ENCODE measurements at regions not wholly inside any gene's neighbourhood (a gene's known extent, or its start where the extent isn't known, plus 50 kb on each side); places are given as distances from the start of the nearest gene placed in this dataset.

GRCh38 chr20:63106108-63106764 is 99.5 kb upstream of the BHLHE23 start:
- FAIRE-seq: no peak
- Histone ChIP-seq H3K4me3 (no peak overlapping the region), H3K27me3 (no peaks in the 10 kb centered on the region), H3K9me3 (no peaks in the 10 kb centered on the region), H3K27ac (no peak overlapping the region), H3K36me3 (no peaks in the 10 kb centered on the region), H3K4me1 (no peaks in the 10 kb centered on the region)
- ATAC-seq: peak; percentile 63 to 89 (median 82)
- 32 to 41% methylated on average over 15 of the region's 15 CpGs for WGBS, 2 donors
- DNase-seq: peak in 5 of 6 donors; percentile 62 to 85 (median 79)
- intact Hi-C loops (cut with DNase I): no loop called here
- TF ChIP-seq, protein P1, sequence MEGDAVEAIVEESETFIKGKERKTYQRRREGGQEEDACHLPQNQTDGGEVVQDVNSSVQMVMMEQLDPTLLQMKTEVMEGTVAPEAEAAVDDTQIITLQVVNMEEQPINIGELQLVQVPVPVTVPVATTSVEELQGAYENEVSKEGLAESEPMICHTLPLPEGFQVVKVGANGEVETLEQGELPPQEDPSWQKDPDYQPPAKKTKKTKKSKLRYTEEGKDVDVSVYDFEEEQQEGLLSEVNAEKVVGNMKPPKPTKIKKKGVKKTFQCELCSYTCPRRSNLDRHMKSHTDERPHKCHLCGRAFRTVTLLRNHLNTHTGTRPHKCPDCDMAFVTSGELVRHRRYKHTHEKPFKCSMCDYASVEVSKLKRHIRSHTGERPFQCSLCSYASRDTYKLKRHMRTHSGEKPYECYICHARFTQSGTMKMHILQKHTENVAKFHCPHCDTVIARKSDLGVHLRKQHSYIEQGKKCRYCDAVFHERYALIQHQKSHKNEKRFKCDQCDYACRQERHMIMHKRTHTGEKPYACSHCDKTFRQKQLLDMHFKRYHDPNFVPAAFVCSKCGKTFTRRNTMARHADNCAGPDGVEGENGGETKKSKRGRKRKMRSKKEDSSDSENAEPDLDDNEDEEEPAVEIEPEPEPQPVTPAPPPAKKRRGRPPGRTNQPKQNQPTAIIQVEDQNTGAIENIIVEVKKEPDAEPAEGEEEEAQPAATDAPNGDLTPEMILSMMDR (IDR thresholded peaks at IDR 0.05): no peak

DNA sequence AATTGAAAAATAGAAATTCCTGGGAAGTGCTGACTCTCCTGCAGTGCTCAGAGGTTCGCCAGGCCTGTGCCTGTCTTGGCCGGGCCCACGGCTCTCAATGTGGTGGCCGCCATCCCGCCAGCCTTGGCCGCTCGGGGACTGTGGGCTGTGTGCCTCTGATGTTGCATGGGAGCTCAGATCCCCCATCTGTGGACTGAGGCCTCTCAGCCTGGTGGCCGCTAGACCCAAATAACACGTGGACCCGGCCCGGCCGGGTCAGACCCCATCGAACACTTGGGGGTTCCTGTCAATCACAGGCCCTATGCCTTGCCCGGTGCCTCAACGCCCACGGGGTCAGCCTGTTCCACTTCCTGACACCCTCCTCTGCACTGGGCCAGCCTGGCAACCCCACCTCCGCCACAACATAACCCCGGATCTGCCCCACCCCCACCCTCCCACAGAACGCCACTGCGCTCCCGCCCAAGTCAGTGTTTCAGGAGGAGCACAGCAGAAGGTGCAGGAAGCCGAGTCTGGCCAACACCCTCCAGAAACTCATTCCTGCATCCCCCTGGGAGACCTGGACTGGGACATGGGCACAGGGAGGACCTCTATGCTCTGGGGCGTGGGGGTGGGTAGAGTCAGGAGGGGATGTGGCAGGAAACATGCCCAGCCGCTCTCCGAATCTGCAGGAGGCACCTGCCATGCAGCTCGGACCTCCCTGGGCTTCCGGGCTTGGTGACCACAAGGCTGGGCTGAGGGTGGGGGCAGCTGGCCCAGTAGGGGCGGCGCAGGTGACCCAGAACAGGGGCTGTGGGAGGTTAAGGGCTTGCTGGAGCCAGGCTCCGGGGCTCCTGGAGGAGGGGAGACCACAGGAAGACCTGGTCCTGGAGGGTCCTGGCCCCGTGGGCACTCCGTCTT is 98.7 kb upstream of the BHLHE23 start:
- Histone ChIP-seq H3K4me3 (no peak overlapping the region), H3K4me1 (no peaks in the 10 kb centered on the region), H3K9me3 (no peaks in the 10 kb centered on the region), H3K27me3 (no peaks in the 10 kb centered on the region), H3K27ac (no peak overlapping the region), H3K36me3 (no peaks in the 10 kb centered on the region)
- TF ChIP-seq, protein P1 (IDR thresholded peaks at IDR 0.05): no peak
- intact Hi-C loops (cut with DNase I): no loop called here
- WGBS, 2 donors: 69 to 77% methylated on average over 32 of the region's 32 CpGs
- DNase-seq (peak in 1 of 6 donors; percentile 63), ATAC-seq (no peak), FAIRE-seq (no peak)

GRCh38 chr20:63104312-63105181 is 97.8 kb upstream of the BHLHE23 start:
- TF ChIP-seq, protein P1 (IDR thresholded peaks at IDR 0.05): no peak
- intact Hi-C loops (cut with DNase I): no loop called here
- 81% methylated on average over 19 of the region's 19 CpGs for WGBS, 2 donors
- ATAC-seq: no peak
- Histone ChIP-seq H3K9me3 (no peaks in the 10 kb centered on the region), H3K36me3 (no peaks in the 10 kb centered on the region), H3K4me1 (no peaks in the 10 kb centered on the region), H3K4me3 (no peak overlapping the region), H3K27me3 (no peaks in the 10 kb centered on the region), H3K27ac (no peak overlapping the region)
- DNase-seq: peak in 1 of 6 donors; percentile 62
- no peak for FAIRE-seq

DNA sequence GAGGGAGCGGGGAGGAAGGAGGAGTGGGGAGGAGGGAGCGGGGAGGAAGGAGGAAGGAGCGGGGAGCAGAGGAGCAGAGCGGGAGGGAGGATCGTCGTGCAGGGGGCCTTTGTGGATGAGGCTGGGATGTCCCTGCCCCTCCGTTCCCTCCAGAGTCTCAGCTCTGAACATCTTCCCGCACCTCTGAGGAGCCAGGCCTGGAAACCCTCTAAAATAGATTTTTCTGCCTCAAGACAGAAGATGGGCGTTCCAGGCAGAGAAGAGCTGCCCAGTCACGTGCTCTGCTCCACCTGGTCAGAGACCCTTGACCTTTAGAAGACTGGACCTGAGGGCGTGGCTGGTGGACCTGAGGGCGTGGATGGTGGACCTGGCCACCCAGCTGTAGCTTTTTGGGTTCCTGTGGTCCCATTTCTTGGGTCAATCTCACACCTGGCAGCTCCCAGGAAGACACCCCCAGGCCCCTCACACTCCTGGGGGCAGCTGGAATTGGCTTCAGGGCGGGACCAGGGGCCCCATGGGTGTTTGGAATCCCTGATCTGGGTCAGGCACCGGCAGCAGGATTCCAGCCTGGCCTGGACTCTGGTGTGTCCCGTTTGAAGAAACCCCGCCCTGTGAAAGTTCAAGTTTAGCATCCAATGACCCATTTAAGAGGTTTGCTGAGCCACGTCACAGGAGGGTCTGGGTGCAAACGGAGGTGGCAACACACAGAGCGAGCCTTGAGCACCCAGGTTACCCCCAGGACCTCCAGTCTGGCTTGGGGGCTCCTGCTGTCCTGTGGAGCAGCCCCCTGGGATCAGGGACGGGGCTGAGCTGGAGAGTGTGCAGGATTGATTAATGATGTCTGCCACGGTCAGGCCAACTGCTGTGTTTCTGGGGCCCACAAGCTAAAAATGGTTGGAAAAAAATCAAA is 96.9 kb upstream of the BHLHE23 start:
- FAIRE-seq (no peak), DNase-seq (peak in 2 of 6 donors; percentile 14 to 28), ATAC-seq (no peak)
- H3K27ac ChIP-seq: no peak overlapping the region
- H3K9me3 ChIP-seq: no peaks in the 10 kb centered on the region
- intact Hi-C loops (cut with DNase I): no loop called here
- H3K4me3 ChIP-seq: no peak overlapping the region
- H3K36me3 ChIP-seq: no peaks in the 10 kb centered on the region
- H3K27me3 ChIP-seq: no peaks in the 10 kb centered on the region
- TF ChIP-seq, protein P1 (IDR thresholded peaks at IDR 0.05): no peak
- H3K4me1 ChIP-seq: no peaks in the 10 kb centered on the region
- 75 to 76% methylated on average over 18 to 21 of the region's 21 CpGs for WGBS, 2 donors

All from pancreas (tissue), 10 donors.